SHP77 (cell line): ENCODE measurements at regions not wholly inside any gene's neighbourhood (a gene's known extent, or its start where the extent isn't known, plus 50 kb on each side); places are given as distances from the start of the nearest gene placed in this dataset.

Experiments used
- DNase-seq, 2 experiments: peaks; one replicate each; lab custom pipeline; 2025; lab: John Stamatoyannopoulos, UW

DNA sequence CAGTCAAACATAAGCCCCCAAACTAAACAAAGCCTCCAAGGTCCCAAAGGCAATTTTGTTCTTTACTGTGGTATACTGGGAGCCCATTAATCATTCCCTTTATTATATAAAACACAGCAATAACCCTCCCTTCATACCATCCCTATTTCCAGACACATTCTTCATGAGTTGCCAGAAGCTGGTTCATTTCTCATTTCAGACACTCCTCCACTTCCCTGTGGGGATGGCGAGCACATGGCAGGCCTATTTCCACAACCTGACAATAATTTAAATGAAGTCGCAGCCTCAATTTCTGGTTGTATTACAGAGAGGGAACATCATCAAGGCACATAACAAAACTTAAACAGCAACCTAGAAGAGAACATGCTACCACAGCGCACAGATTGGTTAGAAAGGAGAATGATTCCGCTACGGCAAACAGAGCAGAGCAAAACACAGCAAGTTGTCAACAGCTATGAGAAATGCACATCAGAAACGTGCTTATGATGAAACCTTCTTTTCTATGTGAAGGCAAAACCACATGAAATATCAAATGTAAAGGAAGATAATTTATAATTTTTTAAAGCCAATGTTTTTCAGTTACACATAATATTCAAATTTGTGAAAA lies 63.3 kb upstream of the ARHGEF3 start:
- no peak for DNase-seq

DNA sequence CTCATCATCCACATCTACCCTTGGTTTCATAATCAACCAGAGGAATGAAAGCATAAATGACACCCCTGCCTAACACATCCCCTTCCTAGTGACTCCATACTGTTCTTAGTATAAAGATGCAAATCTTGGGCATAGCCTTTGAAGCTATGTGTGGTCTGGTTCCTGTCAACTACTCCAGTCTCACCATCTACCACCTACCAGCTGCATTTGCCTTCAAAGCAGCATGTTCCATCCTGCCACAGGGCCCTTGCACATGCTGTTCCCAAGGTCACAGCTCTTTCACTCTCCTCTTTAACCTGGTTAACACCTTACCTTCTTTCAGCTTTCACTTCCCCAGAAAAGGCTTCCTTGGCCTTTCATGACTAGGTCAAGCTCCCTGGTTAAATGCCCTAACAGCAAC lies 62.3 kb upstream of the ARHGEF3 start:
- no peak for DNase-seq

DNA sequence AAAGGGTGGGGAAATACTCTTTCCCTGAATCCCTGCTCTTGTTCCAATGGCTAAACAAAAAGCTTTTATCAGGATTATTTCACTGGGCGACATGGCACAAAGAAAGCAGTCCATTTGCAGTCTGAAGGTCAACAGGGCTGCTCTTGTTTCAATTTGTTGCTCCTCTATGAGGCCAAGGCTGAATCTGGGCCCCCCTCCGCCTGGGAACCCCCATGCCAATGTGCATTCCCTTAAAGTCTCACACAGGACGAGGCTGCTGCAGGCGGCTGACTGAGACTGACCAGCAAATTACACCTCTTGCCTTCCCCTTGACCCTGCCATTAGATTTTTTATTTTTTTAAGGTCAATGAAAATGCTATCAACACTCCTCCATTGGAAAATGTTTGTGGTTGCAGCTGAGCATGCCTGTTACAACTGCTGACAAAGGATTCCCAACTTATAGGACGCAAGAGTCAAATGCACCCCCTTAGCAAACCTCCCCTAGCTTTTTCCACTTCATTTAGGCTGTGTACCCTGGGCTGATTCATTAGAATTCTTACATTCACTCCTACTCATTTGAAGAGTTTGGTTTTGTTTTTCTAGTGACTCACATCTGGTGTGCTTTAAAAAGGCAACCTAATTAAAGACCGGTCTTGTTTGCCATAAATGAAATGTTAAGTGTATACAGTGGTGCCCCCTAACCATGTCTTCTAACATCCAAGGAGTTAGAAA lies 60.8 kb upstream of the ARHGEF3 start:
- no peak for DNase-seq

DNA sequence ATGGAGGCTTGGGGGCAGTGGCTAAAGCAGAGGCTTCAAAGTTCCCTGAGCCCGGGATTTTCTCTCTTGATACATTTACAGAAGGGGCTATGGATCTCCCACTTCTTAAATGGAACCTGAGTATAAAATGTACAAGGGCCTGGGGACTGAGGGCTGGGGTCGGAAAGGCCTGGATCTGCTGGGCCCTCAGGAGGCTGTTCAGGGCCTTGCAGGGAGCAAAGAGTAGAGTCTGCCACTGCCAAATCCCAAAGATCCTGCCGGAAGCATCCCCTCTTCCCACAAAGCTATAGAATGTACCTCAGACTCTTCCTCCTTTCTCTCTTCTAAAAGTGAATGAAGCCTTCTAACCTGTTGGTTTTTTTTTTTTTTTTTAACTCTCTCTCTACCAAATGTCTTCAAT lies 59.8 kb upstream of the ARHGEF3 start:
- DNase-seq = no peak

DNA sequence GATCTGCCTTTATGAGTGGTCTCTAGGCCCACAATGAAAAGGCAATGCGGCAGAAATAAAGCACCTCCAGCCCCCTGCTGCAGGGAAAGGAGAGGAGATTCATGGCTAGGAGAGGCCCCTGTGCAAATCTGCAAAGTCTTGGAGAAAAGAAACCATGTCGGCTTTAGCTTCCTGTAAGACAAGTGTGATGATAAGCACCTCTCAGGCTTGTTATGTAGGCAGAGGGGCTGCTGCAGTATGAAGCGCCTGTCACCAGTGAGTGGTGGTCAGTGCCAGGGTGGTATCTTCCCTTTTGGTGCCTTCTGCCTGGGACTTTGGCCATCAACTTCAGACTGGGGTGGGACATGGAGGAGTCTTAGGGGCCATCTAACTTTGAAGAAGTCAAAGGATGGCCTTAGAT lies 59.2 kb upstream of the ARHGEF3 start:
- DNase-seq = no peak

DNA sequence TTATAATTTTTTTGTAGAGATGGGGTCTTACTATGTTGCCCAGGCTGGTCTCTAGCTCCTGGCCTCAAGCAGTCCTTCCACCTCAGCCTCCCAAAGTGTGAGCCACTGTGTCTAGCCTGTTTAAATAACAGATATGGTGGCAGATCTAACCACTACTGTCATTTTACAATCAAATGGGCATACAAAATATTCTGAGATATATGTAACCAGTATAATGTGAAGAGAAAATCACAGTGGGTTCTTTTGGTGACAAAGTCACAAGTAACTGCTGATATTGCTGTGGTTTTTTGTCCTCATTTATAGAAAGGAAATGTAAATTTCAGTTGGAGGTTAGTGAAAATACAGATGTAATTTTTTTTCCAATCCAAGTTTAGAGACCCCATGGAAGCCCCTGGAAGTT lies 58.6 kb upstream of the ARHGEF3 start:
- no peak for DNase-seq

DNA sequence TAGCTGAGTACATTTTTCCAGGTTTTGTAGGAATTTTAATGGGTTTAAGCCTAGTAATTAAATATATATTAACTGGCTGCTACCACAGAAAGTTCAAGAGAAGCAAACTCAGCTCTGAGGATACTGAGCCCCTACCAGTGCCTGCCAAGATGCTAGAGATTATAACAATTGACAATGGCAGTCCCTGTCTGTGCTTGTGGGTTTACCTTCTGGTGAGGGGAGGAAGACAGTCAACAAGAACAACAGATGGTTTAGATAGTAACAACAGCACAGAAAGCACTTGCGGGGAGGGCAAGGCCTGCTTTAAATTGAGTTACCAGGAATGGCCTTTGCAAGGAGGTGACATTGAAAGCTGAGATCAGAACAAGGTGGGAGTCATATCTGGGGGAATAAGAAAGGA lies 56.6 kb upstream of the ARHGEF3 start:
- DNase-seq = no peak

DNA sequence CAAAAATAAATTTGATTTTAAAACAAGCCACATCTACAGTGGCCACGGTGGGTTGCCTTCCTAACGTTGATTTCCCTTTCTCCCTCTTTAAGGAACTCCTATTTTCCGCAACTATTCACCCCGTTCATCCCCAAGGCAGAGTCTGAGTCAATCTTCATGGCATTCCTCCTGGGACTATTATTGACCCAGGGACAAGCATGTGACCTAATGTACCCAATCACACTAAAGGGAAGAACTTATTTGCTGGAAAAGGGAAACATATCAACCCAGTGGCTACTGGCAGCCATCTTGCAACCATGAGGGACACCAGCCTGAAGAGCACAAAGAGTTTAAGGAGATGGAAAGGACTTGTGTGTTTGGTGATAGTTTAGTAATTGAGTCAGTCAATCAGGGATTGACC lies 55.4 kb upstream of the ARHGEF3 start:
- no peak for DNase-seq

DNA sequence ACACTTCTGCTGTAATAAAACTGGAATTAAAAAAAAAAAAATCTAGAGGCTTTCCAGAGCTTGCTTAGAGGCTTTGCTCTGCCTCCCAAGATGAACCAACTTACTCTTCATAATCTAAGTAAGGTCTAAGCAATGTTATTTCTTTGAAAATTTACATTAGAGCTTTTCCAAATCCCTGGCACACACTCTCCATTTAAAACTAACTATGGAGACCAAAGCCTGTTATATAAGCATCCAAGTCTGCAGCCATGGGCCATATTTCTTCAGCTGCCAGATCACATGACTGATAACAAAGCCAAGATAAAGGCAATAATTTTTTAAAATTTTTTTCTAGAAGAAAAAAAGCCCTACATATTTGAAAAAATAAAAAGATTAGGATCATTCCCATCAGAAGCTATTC lies 55.0 kb upstream of the ARHGEF3 start:
- DNase-seq = no peak

DNA sequence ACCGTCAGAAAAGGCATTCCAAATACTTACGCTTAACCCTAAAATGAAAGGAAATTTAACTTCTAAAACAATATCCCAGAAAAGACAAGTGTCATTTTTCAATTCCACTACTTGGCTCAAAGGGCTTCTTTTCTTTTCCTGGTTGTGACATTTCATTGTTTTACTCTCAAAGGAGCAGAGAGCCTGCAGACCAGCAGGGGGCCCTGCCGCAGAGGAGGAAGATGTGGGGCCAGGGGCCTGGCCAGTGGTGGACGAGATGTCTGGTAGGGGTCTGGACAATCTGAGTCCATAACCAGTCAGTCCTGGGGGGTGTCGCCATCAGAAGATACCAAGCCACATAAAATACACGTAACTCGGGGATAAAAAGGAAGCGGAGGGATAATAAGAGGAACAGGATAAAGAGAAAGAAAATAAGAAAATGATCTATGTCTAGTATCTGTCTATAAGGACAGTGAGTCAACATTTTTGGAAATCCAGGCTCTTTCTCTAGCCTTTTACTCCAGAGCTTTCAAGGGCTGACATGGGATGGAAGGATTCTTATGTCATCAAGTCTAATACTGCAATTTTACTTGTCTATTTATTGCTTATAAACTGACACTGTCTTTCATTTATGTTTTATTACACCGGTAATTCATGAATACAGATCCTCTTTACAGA lies 54.2 kb upstream of the ARHGEF3 start:
- peak; percentile 8 to 44 for DNase-seq

DNA sequence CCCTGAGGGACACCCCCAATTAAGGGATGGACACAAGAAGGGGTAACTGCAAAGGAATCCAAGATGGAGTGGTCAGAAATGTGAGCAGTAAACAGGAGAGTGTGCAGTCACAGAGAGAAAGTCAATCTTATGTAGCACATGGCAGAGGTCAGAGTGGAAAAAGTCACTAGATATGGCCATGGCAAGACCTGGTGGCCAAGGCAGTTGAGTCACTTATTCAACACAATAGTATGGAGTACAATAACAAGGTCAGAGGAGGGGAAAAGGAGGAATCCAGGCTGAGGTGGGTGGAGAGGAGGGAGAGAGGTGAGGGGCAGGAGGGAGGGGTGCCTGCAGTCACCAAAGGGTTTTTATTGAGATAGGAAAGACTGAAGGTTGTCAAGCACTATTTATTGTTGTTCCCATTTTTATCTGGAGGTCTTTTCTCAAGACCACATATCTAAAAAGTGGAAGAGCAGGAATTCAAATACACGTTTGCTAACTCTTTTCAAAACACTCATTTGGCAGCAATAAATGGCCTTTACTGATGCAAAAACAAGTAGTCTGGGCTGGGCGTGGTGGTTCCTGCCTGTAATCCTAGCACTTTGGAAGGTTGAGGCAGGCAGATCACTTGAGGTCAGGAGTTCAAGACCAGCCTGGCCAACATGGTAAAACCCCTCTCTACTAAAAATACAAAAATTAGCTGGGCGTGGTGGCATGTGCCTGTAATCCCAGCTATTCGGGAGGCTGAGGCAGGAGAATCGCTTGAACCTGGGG lies 53.3 kb upstream of the ARHGEF3 start:
- DNase-seq = no peak

DNA sequence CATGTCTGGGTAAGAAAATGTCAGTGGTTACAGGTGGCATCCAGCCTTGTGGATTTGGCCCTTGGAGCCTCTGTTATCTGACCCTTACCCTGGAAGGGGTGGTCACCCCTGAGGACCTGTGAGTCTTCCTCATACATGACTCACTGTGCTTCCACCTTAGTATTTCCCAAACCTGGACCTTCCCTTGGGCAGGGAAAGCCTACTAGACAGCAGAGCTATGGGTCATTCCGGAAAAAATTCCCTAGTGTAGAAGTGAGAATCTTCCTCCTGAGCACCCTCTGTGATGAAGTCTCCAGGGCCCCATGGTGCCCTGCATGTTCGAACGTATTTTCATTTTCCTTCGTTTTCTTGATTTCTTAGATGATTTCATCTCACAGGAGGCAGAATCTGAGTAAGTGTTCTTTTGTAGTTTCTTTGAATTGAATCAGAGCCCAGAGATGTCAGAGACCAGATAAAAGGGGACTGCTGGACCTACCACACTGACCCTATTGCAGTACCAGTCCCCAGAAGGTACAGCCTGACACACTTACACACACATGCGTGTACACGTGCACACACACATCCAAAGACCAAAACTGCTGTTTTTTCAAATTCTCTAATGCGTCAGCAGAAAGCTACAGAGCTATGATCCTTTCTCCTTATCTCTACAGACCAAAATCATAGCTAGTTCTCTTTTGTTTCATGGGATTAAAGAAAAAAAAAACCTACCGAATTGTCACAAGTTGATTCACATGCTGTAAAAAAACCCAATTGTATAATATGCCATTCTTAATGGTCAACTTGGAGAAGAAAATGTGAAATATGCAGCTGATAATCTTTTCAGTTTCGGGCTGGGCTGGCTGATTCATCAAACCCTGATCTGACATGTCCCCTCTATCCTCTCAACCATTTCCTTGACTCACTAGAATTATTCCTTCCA lies 50.5 kb upstream of the ARHGEF3 start:
- DNase-seq = no peak
